ENCODE measurements at regions not wholly inside any gene's neighbourhood (a gene's known extent, or its start where the extent isn't known, plus 50 kb on each side); places are given as distances from the start of the nearest gene placed in this dataset.

DNA sequence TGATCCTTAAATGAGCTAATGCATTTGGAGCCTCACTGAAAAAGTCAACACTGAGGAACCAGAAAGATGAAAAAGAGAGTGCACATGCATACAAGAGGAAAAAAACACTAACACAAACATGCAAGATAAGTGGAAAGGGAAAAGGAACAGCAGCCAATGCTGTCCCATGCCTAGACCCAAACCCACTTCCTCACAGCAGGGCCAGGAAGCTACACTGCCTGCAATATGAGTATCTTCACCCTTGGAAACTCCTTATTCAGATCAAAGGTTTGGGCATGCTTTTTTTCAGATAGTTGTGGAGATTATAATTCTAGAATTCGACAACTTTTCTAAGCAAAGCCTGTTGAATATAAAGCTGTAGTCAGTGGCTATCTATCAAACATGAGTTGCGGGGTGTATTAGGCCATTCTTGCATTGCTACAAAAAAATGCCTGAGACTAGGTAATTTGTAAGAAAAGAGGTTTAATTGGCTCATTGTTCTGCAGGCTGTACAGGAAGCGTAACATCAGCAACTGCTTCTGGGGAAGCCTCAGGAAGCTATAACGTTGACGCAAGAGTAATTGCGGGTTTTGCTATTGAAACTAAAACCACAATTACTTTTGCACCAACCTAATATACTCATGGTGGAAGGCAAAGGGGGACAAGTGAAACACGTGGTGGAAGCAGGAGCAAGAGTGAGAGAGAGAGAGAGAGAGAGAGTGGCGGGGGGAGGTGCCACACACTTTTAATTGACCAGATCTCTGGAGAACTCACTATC is 138.2 kb downstream of the MBD2 start:
- TF ChIP-seq POLR2A (IDR thresholded peaks at IDR 0.05): no peak
- TF ChIP-seq, protein P1, sequence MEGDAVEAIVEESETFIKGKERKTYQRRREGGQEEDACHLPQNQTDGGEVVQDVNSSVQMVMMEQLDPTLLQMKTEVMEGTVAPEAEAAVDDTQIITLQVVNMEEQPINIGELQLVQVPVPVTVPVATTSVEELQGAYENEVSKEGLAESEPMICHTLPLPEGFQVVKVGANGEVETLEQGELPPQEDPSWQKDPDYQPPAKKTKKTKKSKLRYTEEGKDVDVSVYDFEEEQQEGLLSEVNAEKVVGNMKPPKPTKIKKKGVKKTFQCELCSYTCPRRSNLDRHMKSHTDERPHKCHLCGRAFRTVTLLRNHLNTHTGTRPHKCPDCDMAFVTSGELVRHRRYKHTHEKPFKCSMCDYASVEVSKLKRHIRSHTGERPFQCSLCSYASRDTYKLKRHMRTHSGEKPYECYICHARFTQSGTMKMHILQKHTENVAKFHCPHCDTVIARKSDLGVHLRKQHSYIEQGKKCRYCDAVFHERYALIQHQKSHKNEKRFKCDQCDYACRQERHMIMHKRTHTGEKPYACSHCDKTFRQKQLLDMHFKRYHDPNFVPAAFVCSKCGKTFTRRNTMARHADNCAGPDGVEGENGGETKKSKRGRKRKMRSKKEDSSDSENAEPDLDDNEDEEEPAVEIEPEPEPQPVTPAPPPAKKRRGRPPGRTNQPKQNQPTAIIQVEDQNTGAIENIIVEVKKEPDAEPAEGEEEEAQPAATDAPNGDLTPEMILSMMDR (IDR thresholded peaks at IDR 0.05): no peak
- TF ChIP-seq EP300 (IDR thresholded peaks at IDR 0.05): no peak
